ENCODE measurements at regions not wholly inside any gene's neighbourhood (a gene's known extent, or its start where the extent isn't known, plus 50 kb on each side); places are given as distances from the start of the nearest gene placed in this dataset.
"Not testable (repeated sequence)": the region's sequence is repeated elsewhere in the genome, so short reads cannot be mapped to it uniquely, and the experiment has no call there.

DNA sequence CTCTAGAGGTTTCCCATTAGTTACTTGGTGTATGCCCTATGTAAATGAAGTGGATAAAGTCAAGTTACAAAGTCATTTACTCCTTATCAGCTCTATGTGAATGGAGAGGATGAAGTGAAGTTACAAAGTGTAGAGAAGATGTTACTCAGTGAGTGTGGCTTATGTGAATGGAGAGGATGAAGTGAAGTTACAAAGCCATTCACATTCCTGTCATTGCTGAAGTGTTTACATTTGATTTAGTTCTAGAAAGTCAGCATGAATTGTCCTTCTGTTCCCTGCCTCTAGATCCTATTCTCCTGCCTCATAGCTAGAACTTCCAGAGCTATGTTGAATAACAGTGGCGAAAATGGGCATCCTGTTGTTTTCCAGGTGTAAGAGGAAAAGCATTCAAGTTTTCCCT lies 880.1 kb downstream of the DNAJB9 start:
- no peaks in the 10 kb centered on the region for H3K36me3 ChIP-seq (replicated peaks)
- TF ChIP-seq, protein P1, sequence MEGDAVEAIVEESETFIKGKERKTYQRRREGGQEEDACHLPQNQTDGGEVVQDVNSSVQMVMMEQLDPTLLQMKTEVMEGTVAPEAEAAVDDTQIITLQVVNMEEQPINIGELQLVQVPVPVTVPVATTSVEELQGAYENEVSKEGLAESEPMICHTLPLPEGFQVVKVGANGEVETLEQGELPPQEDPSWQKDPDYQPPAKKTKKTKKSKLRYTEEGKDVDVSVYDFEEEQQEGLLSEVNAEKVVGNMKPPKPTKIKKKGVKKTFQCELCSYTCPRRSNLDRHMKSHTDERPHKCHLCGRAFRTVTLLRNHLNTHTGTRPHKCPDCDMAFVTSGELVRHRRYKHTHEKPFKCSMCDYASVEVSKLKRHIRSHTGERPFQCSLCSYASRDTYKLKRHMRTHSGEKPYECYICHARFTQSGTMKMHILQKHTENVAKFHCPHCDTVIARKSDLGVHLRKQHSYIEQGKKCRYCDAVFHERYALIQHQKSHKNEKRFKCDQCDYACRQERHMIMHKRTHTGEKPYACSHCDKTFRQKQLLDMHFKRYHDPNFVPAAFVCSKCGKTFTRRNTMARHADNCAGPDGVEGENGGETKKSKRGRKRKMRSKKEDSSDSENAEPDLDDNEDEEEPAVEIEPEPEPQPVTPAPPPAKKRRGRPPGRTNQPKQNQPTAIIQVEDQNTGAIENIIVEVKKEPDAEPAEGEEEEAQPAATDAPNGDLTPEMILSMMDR (IDR thresholded peaks at IDR 0.05; ENCODE audit: low read depth, low read length, missing control alignments): no peak
- no peak for DNase-seq
- H3K27ac ChIP-seq: no peak overlapping the region
- H3K27me3 ChIP-seq (replicated peaks): no peaks in the 10 kb centered on the region
- no peak overlapping the region for H3K4me3 ChIP-seq (ENCODE audit: low read depth, low read length)
- in situ Hi-C loops (cut with HindIII; ENCODE audit: low pct_ligation_motif_present, low sequenced_read_pairs): no loop called here

DNA sequence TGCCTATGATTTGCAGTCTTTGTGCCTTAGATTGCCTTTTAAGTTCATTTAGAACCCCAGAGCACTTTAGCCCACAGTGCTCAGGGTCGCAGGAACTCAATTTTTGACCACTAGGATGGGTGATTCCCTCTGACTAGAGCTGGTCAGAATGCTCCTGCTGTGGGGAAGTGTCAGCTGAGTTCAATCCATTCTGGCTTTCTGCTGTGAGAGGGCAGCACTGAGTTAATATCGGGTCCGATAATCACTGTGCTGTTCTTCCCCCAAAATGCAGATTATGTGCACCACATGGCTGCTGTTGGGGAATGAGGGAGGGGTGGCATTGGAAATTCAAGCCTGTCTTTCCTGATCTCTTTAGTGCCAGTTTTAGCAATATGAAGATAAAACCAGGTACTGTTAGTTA lies 886.4 kb downstream of the DNAJB9 start:
- H3K36me3 ChIP-seq (replicated peaks): no peaks in the 10 kb centered on the region
- no peak overlapping the region for H3K4me3 ChIP-seq (ENCODE audit: low read depth, low read length)
- TF ChIP-seq, protein P1 (IDR thresholded peaks at IDR 0.05; ENCODE audit: low read depth, low read length, missing control alignments): no peak
- in situ Hi-C loops (cut with HindIII; ENCODE audit: low pct_ligation_motif_present, low sequenced_read_pairs): no loop called here
- H3K27ac ChIP-seq: no peak overlapping the region
- no peak for DNase-seq
- H3K27me3 ChIP-seq (replicated peaks): no peaks in the 10 kb centered on the region

DNA sequence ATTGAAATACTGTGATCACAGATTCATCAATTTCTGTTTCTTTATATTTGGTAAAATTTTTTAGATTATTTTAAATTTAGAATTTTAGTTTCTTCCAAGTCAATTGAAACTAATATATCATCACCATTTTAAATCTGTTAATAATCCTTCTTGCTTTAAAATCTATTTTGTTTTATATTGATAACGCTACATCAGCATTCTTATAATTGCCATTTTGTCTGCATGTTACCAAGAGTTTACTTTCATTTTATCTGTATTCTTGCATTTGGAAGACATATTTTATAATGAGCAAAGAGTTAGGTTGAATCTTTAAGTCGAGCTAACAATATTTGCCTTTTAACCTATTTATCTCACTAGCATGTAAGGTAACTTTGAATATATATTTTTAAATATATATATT lies 890.6 kb downstream of the DNAJB9 start:
- no peaks in the 10 kb centered on the region for H3K27me3 ChIP-seq (replicated peaks)
- no peaks in the 10 kb centered on the region for H3K36me3 ChIP-seq (replicated peaks)
- no peak overlapping the region for H3K27ac ChIP-seq
- TF ChIP-seq, protein P1 (IDR thresholded peaks at IDR 0.05; ENCODE audit: low read depth, low read length, missing control alignments): no peak
- DNase-seq: no peak
- no peak overlapping the region for H3K4me3 ChIP-seq (ENCODE audit: low read depth, low read length)
- in situ Hi-C loops (cut with HindIII; ENCODE audit: low pct_ligation_motif_present, low sequenced_read_pairs): no loop called here

DNA sequence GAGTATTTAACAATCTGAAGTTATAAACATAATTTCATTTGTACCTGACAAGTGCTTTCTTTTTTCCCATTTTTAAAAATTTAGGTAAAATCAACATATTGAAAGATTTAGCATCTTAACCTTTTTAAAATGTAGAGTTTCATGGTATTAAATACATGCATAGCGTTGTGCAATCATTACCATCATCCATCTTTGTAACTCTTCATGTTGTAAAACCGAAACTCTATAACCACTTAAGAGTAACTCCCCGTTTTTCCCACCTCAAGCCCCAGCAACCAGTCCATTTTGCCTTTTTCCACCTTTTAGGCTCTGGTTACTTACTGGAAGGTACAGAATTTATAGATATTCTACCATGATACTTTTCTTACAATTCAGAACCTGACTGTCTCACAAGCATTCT lies 892.5 kb downstream of the DNAJB9 start:
- TF ChIP-seq, protein P1 (IDR thresholded peaks at IDR 0.05; ENCODE audit: low read depth, low read length, missing control alignments): no peak
- no peaks in the 10 kb centered on the region for H3K27me3 ChIP-seq (replicated peaks)
- in situ Hi-C loops (cut with HindIII; ENCODE audit: low pct_ligation_motif_present, low sequenced_read_pairs): no loop called here

GRCh38 chr7:109467729-109468128 lies 898.1 kb downstream of the DNAJB9 start:
- DNase-seq; H3K36me3 ChIP-seq (replicated peaks); H3K27ac ChIP-seq; H3K27me3 ChIP-seq (replicated peaks); H3K4me3 ChIP-seq (ENCODE audit: low read depth, low read length); in situ Hi-C loops (cut with HindIII; ENCODE audit: low pct_ligation_motif_present, low sequenced_read_pairs): not testable (repeated sequence)

More for the DNA sequence above, 892.5 kb downstream of the DNAJB9 start:
- H3K27ac ChIP-seq: no peak overlapping the region
- H3K36me3 ChIP-seq (replicated peaks): no peaks in the 10 kb centered on the region
- H3K4me3 ChIP-seq (ENCODE audit: low read depth, low read length): no peak overlapping the region
- DNase-seq: no peak

DNA sequence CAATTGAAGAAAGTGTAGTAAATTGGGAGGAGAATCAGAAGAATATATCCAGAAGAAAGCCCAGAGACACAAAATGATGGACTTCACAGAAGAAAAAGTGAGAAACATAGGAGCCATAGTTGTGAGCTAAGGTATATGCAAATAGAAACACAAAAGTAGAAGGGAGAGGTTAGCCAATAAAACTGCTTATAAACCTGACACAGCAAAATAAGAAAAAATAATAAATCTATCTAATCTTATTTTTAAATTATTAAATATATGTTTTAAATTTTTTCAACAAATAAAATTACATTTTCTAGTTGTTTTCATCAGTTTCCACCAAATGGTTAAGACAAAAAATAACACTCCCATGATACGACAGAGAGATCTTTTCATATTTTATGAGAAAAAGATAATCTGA lies 903.5 kb downstream of the DNAJB9 start:
- in situ Hi-C loops (cut with HindIII; ENCODE audit: low pct_ligation_motif_present, low sequenced_read_pairs): no loop called here
- Histone ChIP-seq H3K4me3 (ENCODE audit: low read depth, low read length) (no peak overlapping the region), H3K36me3 (replicated peaks) (no peaks in the 10 kb centered on the region), H3K27me3 (replicated peaks) (no peaks in the 10 kb centered on the region), H3K27ac (no peak overlapping the region)
- no peak for DNase-seq
- TF ChIP-seq, protein P1 (IDR thresholded peaks at IDR 0.05; ENCODE audit: low read depth, low read length, missing control alignments): no peak
